ENCODE measurements at regions not wholly inside any gene's neighbourhood (a gene's known extent, or its start where the extent isn't known, plus 50 kb on each side); places are given as distances from the start of the nearest gene placed in this dataset.

DNA sequence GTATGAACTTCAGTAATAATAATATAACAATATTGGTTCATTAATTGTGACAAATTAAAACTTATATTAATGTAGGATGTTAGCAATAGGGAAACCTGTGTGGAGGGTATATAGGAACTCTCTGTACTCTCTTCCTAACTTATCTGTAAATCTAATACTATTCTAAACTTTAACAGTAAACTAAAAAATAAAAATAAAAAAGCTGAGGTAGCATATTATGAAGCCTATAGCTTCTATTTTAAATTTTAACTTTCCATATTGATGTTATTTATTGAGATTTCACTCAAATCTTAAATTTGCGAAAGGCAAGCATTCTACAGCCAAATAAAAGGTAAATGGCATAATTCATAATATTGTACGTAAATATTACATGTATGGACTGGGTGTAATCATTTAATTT, 326.4 kb downstream of the MEI4 start:
- Histone ChIP-seq H3K4me2 (ENCODE audit: low read depth, low read length) (no peak overlapping the region), H3K4me3 (replicated peaks in 1 of 3; ENCODE audit: insufficient read depth in 1 of 3, low read depth in 2 of 3, low read length in 3 of 3) (no peak overlapping the region), H3K9ac (ENCODE audit: insufficient read depth, low read depth, low read length) (no peak overlapping the region), H3K27ac (ENCODE audit: extremely low read length, insufficient read depth, low read length) (no peak overlapping the region), H4K20me1 (ENCODE audit: insufficient read depth, low read length) (no peaks in the 10 kb centered on the region), H3K27me3 (ENCODE audit: control insufficient read depth in 1 of 2, insufficient read depth in 2 of 2, low read length in 2 of 2) (no peaks in the 10 kb centered on the region), H2AFZ (ENCODE audit: low read length) (no peak overlapping the region), H3K79me2 (ENCODE audit: insufficient read depth, low read length) (no peaks in the 10 kb centered on the region), H3K4me1 (ENCODE audit: insufficient read depth, low read length) (no peaks in the 10 kb centered on the region), H3K36me3 (replicated peaks in 1 of 2; ENCODE audit: control insufficient read depth in 1 of 2, insufficient read depth in 2 of 2, low read length in 2 of 2) (no peaks in the 10 kb centered on the region), H3K9me3 (ENCODE audit: low read length) (peaks cover 50% of the 10 kb centered on the region)
- intact Hi-C loops (cut with micrococcal nuclease; ENCODE audit: unreplicated experiment) (no loop called here), in situ Hi-C loops (cut with HindIII; ENCODE audit: extremely low pct_ligation_motif_present, low pct_unique_long_range_greater_than_20kb) (no loop called here)
- ChIA-PET CTCF (ENCODE audit: low intra/inter-chr PET ratio, low total read pairs) (no interaction called here), POLR2A (no interaction called here)
- no peak for ATAC-seq
- under 1% methylated on average over 2 of the region's 2 CpGs for WGBS (ENCODE audit: low lambda C conversion rate)
- FAIRE-seq = no peak
- no TSS peak for BruUV-seq (replicated peaks)
- TF ChIP-seq SMAD3 (CRISPR knock-in tag; IDR thresholded peaks at IDR 0.05) = no peak
- no peak for TF ChIP-seq ZEB1 (IDR thresholded peaks at IDR 0.05; ENCODE audit: insufficient replicate concordance, low read depth)
- TF ChIP-seq, protein P1, sequence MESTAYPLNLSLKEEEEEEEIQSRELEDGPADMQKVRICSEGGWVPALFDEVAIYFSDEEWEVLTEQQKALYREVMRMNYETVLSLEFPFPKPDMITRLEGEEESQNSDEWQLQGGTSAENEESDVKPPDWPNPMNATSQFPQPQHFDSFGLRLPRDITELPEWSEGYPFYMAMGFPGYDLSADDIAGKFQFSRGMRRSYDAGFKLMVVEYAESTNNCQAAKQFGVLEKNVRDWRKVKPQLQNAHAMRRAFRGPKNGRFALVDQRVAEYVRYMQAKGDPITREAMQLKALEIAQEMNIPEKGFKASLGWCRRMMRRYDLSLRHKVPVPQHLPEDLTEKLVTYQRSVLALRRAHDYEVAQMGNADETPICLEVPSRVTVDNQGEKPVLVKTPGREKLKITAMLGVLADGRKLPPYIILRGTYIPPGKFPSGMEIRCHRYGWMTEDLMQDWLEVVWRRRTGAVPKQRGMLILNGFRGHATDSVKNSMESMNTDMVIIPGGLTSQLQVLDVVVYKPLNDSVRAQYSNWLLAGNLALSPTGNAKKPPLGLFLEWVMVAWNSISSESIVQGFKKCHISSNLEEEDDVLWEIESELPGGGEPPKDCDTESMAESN (CRISPR knock-in tag; conservative IDR thresholded peaks at IDR 0.05) = no peak
- TF ChIP-seq MAFF (IDR thresholded peaks at IDR 0.05; ENCODE audit: low read depth, low read length) = peak; percentile 57; the same call in 1 of the 2 replicates
- TF ChIP-seq MAFK (conservative IDR thresholded peaks at IDR 0.05 in 1 of 2, IDR thresholded peaks at IDR 0.05 in 1 of 2; ENCODE audit: low read length in 2 of 2) = peak; percentile 8 to 79; a peak in 2 of 4 replicates
- TF ChIP-seq, protein P2, sequence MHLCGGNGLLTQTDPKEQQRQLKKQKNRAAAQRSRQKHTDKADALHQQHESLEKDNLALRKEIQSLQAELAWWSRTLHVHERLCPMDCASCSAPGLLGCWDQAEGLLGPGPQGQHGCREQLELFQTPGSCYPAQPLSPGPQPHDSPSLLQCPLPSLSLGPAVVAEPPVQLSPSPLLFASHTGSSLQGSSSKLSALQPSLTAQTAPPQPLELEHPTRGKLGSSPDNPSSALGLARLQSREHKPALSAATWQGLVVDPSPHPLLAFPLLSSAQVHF (CRISPR knock-in tag; IDR thresholded peaks at IDR 0.05) = no peak
- no peak for DNase-seq (ENCODE audit: low spot score)
